ENCODE measurements at regions not wholly inside any gene's neighbourhood (a gene's known extent, or its start where the extent isn't known, plus 50 kb on each side); places are given as distances from the start of the nearest gene placed in this dataset.

DNA sequence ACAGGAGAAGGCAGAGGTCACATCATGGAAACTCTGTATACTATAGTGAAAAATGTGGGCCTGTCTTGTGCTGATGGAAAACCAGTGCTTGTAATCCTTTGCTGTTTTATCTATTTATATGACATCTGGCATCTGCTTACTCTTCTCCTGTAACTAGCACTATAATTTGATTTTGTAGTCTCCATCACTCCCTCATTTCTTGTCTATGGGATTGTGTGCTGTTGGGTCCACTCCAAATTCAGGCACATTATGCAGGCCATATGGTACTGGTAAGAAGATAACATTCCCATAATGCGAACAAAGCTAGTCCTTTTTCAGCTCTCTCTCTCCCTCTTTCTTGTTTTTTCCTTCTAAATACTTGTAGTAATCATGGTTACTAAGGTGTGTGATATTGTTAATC lies 581.2 kb upstream of the IGFBP7 start:
- H3F3A ChIP-seq (replicated peaks; ENCODE audit: insufficient read depth): no peaks in the 10 kb centered on the region
- CTCF ChIA-PET: no interaction called here

DNA sequence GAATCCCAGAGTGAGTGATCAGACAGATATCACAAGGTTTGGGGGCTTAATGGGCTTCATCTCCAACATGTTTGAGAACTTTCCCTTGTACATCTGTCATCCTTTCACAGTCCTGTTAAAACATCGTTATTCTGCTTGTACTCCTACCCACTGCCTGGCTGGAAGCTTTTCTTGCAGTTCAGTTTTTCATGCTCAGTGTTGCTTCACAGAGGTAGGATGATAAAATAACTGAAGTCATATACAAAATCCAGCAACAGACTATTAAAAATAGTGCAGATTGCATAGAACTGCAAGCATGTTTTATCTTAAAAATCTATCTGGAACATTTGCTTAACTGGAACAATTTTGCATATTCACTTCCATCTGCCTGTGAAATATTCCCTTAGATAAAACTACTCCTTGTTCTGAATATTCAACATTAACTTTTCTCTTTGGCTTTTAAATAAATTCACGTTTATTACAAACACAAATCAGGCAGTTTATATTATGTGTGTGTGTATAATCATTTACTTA lies 579.6 kb upstream of the IGFBP7 start:
- H3F3A ChIP-seq (replicated peaks; ENCODE audit: insufficient read depth): no peaks in the 10 kb centered on the region
- no peak overlapping the region for H3K27ac ChIP-seq (ENCODE audit: low read depth in 2 of 2, low read length in 1 of 2)
- peaks cover 0 to 2% of the 10 kb centered on the region in 2 experiments; a peak in 1 of 4 replicates for H3K4me1 ChIP-seq (ENCODE audit: control insufficient read depth in 1 of 2, insufficient read depth in 2 of 2, low read depth in 1 of 2, low read length in 1 of 2)
- no peak overlapping the region for H3K4me3 ChIP-seq (ENCODE audit: low read depth in 2 of 2, low read length in 1 of 2)
- ChIA-PET POLR2A (no interaction called here), CTCF (no interaction called here)
- no peak overlapping the region for H2AFZ ChIP-seq (ENCODE audit: low read depth)
- no peak overlapping the region for H3K4me2 ChIP-seq
- H4K20me1 ChIP-seq (ENCODE audit: insufficient read depth): no peaks in the 10 kb centered on the region
- H3K9me3 ChIP-seq: no peaks in the 10 kb centered on the region
- no peaks in the 10 kb centered on the region for H3K27me3 ChIP-seq (ENCODE audit: insufficient read depth)
- H3K9me2 ChIP-seq: no peaks in the 10 kb centered on the region
- H3K36me3 ChIP-seq (replicated peaks in 1 of 2; ENCODE audit: control insufficient read depth in 1 of 2, insufficient read depth in 2 of 2, low read length in 1 of 2): no peaks in the 10 kb centered on the region
- H3K79me2 ChIP-seq (ENCODE audit: insufficient read depth): no peaks in the 10 kb centered on the region
- 7% methylated on average over 2 of the region's 2 CpGs for WGBS (ENCODE audit: low lambda C conversion rate)
- H3K9ac ChIP-seq: no peak overlapping the region
- DNase-seq: no peak
- TF ChIP-seq RXRA (IDR thresholded peaks at IDR 0.05; ENCODE audit: borderline replicate concordance, low read depth) (no peak), FOXM1 (IDR thresholded peaks at IDR 0.05; ENCODE audit: low read depth) (no peak), TAF1 (IDR thresholded peaks at IDR 0.05; ENCODE audit: borderline replicate concordance, low read depth, low read length) (no peak), TCF12 (IDR thresholded peaks at IDR 0.05) (no peak), CHD2 (IDR thresholded peaks at IDR 0.05; ENCODE audit: low read length, partially characterized antibody) (no peak), EP300 (IDR thresholded peaks at IDR 0.05; ENCODE audit: borderline replicate concordance in 1 of 2, low read depth in 1 of 2, low read length in 1 of 2) (no peak), RCOR1 (IDR thresholded peaks at IDR 0.05; ENCODE audit: low read length) (no peak), POLR2AphosphoS5 (IDR thresholded peaks at IDR 0.05; ENCODE audit: low read depth, low read length) (no peak)
- TF ChIP-seq, protein P1, sequence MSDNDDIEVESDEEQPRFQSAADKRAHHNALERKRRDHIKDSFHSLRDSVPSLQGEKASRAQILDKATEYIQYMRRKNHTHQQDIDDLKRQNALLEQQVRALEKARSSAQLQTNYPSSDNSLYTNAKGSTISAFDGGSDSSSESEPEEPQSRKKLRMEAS (IDR thresholded peaks at IDR 0.05; ENCODE audit: low read depth): no peak
- TF ChIP-seq, protein P2, sequence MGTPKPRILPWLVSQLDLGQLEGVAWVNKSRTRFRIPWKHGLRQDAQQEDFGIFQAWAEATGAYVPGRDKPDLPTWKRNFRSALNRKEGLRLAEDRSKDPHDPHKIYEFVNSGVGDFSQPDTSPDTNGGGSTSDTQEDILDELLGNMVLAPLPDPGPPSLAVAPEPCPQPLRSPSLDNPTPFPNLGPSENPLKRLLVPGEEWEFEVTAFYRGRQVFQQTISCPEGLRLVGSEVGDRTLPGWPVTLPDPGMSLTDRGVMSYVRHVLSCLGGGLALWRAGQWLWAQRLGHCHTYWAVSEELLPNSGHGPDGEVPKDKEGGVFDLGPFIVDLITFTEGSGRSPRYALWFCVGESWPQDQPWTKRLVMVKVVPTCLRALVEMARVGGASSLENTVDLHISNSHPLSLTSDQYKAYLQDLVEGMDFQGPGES (IDR thresholded peaks at IDR 0.05; ENCODE audit: low read depth, low read length): no peak

More for the DNA sequence above, 581.2 kb upstream of the IGFBP7 start:
- Histone ChIP-seq H4K20me1 (ENCODE audit: insufficient read depth) (no peaks in the 10 kb centered on the region), H3K4me2 (no peak overlapping the region), H3K9ac (no peak overlapping the region), H3K9me3 (no peaks in the 10 kb centered on the region), H3K9me2 (no peaks in the 10 kb centered on the region), H3K4me1 (ENCODE audit: control insufficient read depth in 1 of 2, insufficient read depth in 2 of 2, low read depth in 1 of 2, low read length in 1 of 2) (peaks cover 0 to 2% of the 10 kb centered on the region in 2 experiments; a peak in 1 of 4 replicates), H3K79me2 (ENCODE audit: insufficient read depth) (no peaks in the 10 kb centered on the region), H2AFZ (ENCODE audit: low read depth) (no peak overlapping the region), H3K36me3 (replicated peaks in 1 of 2; ENCODE audit: control insufficient read depth in 1 of 2, insufficient read depth in 2 of 2, low read length in 1 of 2) (no peaks in the 10 kb centered on the region), H3K27me3 (ENCODE audit: insufficient read depth) (no peaks in the 10 kb centered on the region), H3K27ac (ENCODE audit: low read depth in 2 of 2, low read length in 1 of 2) (peak overlapping the region in 1 of 2 experiments; percentile 6; a peak in 1 of 4 replicates), H3K4me3 (ENCODE audit: low read depth in 2 of 2, low read length in 1 of 2) (no peak overlapping the region)
- TF ChIP-seq CHD2 (IDR thresholded peaks at IDR 0.05; ENCODE audit: low read length, partially characterized antibody) (no peak), RAD21 (IDR thresholded peaks at IDR 0.05; ENCODE audit: low read length) (0 out of 2 replicates have a peak, but pooled peaks have one; percentile 12), RXRA (IDR thresholded peaks at IDR 0.05; ENCODE audit: borderline replicate concordance, low read depth) (no peak), SIN3A (IDR thresholded peaks at IDR 0.05; ENCODE audit: borderline replicate concordance, low read depth, low read length) (no peak), TCF12 (IDR thresholded peaks at IDR 0.05) (0 out of 2 replicates have a peak, but pooled peaks have one; percentile 7), EZH2phosphoT487 (IDR thresholded peaks at IDR 0.05; ENCODE audit: borderline replicate concordance, low read depth) (no peak), GATA2 (CRISPR knock-in tag; IDR thresholded peaks at IDR 0.05) (peak; percentile 73), NRF1 (IDR thresholded peaks at IDR 0.05; ENCODE audit: low read depth, low read length) (no peak), YY1 (IDR thresholded peaks at IDR 0.05; ENCODE audit: low read depth) (no peak), RCOR1 (IDR thresholded peaks at IDR 0.05; ENCODE audit: low read length) (peak; percentile 96), ELF1 (IDR thresholded peaks at IDR 0.05) (no peak), EP300 (IDR thresholded peaks at IDR 0.05; ENCODE audit: borderline replicate concordance in 1 of 2, low read depth in 1 of 2, low read length in 1 of 2) (peak in 1 of 2 experiments; percentile 62; a peak in 1 of 4 replicates), TAF1 (IDR thresholded peaks at IDR 0.05; ENCODE audit: borderline replicate concordance, low read depth, low read length) (no peak), MXI1 (IDR thresholded peaks at IDR 0.05; ENCODE audit: low read depth, low read length) (no peak)
- TF ChIP-seq, protein P3, sequence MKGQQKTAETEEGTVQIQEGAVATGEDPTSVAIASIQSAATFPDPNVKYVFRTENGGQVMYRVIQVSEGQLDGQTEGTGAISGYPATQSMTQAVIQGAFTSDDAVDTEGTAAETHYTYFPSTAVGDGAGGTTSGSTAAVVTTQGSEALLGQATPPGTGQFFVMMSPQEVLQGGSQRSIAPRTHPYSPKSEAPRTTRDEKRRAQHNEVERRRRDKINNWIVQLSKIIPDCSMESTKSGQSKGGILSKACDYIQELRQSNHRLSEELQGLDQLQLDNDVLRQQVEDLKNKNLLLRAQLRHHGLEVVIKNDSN (IDR thresholded peaks at IDR 0.05; ENCODE audit: borderline replicate concordance, low read depth): no peak
- TF ChIP-seq, protein P1 (IDR thresholded peaks at IDR 0.05; ENCODE audit: low read depth): no peak
- TF ChIP-seq, protein P2 (IDR thresholded peaks at IDR 0.05; ENCODE audit: low read depth, low read length): no peak
- TF ChIP-seq, protein P4, sequence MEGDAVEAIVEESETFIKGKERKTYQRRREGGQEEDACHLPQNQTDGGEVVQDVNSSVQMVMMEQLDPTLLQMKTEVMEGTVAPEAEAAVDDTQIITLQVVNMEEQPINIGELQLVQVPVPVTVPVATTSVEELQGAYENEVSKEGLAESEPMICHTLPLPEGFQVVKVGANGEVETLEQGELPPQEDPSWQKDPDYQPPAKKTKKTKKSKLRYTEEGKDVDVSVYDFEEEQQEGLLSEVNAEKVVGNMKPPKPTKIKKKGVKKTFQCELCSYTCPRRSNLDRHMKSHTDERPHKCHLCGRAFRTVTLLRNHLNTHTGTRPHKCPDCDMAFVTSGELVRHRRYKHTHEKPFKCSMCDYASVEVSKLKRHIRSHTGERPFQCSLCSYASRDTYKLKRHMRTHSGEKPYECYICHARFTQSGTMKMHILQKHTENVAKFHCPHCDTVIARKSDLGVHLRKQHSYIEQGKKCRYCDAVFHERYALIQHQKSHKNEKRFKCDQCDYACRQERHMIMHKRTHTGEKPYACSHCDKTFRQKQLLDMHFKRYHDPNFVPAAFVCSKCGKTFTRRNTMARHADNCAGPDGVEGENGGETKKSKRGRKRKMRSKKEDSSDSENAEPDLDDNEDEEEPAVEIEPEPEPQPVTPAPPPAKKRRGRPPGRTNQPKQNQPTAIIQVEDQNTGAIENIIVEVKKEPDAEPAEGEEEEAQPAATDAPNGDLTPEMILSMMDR (IDR thresholded peaks at IDR 0.05): no peak
- POLR2A ChIA-PET: no interaction called here
- 7% methylated on average over 1 of the region's 1 CpG for WGBS (ENCODE audit: low lambda C conversion rate)
- DNase-seq: peak; percentile 37

Measured in SK-N-SH (cell line).